ENCODE measurements at regions not wholly inside any gene's neighbourhood (a gene's known extent, or its start where the extent isn't known, plus 50 kb on each side); places are given as distances from the start of the nearest gene placed in this dataset.

DNA sequence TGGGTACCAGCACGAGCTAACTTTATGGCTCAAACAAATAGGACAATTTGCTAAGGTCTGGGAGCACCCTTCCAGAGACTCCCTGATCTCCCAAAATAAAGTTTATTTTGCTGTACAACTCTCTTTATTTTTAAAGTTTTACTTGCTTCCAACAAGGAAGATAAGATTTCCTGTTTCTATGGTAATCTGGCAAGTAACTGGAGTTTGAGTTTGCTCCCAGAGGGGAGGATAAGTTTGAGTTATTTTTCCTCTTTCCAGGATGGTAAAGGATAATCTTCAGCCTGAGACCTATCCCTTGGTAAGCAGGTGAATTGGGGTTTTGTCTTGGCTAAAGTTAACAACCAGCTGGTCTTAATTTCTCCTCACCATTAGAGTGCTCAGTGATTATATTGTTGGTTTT, 1019.4 kb upstream of the ALCAM start:
- no peaks in the 10 kb centered on the region for H3K36me3 ChIP-seq (ENCODE audit: control insufficient read depth in 4 of 4, insufficient read depth in 4 of 4, low read length in 4 of 4)
- H3K4me3 ChIP-seq = no peak overlapping the region
- 63 to 83% methylated on average over 1 of the region's 1 CpG for WGBS, 2 donors
- ATAC-seq (ENCODE audit: insufficient read depth, low FRiP score) (no peak), DNase-seq (peak in 2 of 3 donors; percentile 11 to 29)
- no peak for TF ChIP-seq CTCF (IDR thresholded peaks at IDR 0.05; ENCODE audit: control extremely low read depth, extremely low read depth)
- no peaks in the 10 kb centered on the region for H3K9me3 ChIP-seq (ENCODE audit: control insufficient read depth in 4 of 4, insufficient read depth in 3 of 4, low read length in 3 of 4)
- H3K27ac ChIP-seq (ENCODE audit: low read depth in 1 of 2, low read length in 1 of 2) = no peak overlapping the region
- H3K4me1 ChIP-seq (ENCODE audit: control insufficient read depth in 5 of 5, insufficient read depth in 5 of 5, low read length in 5 of 5) = no peaks in the 10 kb centered on the region
- H3K27me3 ChIP-seq (ENCODE audit: control insufficient read depth in 3 of 3, insufficient read depth in 3 of 3, low read length in 2 of 3) = no peaks in the 10 kb centered on the region
- no peak overlapping the region for H3K9ac ChIP-seq (ENCODE audit: insufficient read depth in 1 of 2, low read length in 2 of 2)

- no peak overlapping the region for H3K4me3 ChIP-seq
- H3K9ac ChIP-seq (ENCODE audit: insufficient read depth in 1 of 2, low read length in 2 of 2) = no peak overlapping the region
- H3K4me1 ChIP-seq (ENCODE audit: control insufficient read depth in 5 of 5, insufficient read depth in 5 of 5, low read length in 5 of 5) = no peaks in the 10 kb centered on the region
- no peak for ATAC-seq (ENCODE audit: insufficient read depth, low FRiP score)
- TF ChIP-seq CTCF (IDR thresholded peaks at IDR 0.05; ENCODE audit: control extremely low read depth, extremely low read depth) = no peak
- DNase-seq = no peak
- no peaks in the 10 kb centered on the region for H3K27me3 ChIP-seq (ENCODE audit: control insufficient read depth in 3 of 3, insufficient read depth in 3 of 3, low read length in 2 of 3)
- 79 to 81% methylated on average over 1 of the region's 1 CpG for WGBS, 2 donors
- H3K9me3 ChIP-seq (ENCODE audit: control insufficient read depth in 4 of 4, insufficient read depth in 3 of 4, low read length in 3 of 4) = peaks cover 0 to 2% (median 0%) of the 10 kb centered on the region in 4 donors
- H3K27ac ChIP-seq (ENCODE audit: low read depth in 1 of 2, low read length in 1 of 2) = no peak overlapping the region
- no peaks in the 10 kb centered on the region for H3K36me3 ChIP-seq (ENCODE audit: control insufficient read depth in 4 of 4, insufficient read depth in 4 of 4, low read length in 4 of 4)
Observed at GRCh38 chr3:104349836-104350235, 1016.9 kb upstream of the ALCAM start.

- no peak for TF ChIP-seq CTCF (IDR thresholded peaks at IDR 0.05; ENCODE audit: control extremely low read depth, extremely low read depth)
- Histone ChIP-seq H3K4me3 (no peak overlapping the region), H3K36me3 (ENCODE audit: control insufficient read depth in 4 of 4, insufficient read depth in 4 of 4, low read length in 4 of 4) (no peaks in the 10 kb centered on the region), H3K9me3 (ENCODE audit: control insufficient read depth in 4 of 4, insufficient read depth in 3 of 4, low read length in 3 of 4) (peaks cover 0 to 2% (median 0%) of the 10 kb centered on the region in 4 donors), H3K9ac (ENCODE audit: insufficient read depth in 1 of 2, low read length in 2 of 2) (no peak overlapping the region), H3K27ac (ENCODE audit: low read depth in 1 of 2, low read length in 1 of 2) (no peak overlapping the region), H3K4me1 (ENCODE audit: control insufficient read depth in 5 of 5, insufficient read depth in 5 of 5, low read length in 5 of 5) (no peaks in the 10 kb centered on the region), H3K27me3 (ENCODE audit: control insufficient read depth in 3 of 3, insufficient read depth in 3 of 3, low read length in 2 of 3) (no peaks in the 10 kb centered on the region)
- DNase-seq (no peak), ATAC-seq (ENCODE audit: insufficient read depth, low FRiP score) (no peak)
Observed at GRCh38 chr3:104353951-104354350, 1012.8 kb upstream of the ALCAM start.

DNA sequence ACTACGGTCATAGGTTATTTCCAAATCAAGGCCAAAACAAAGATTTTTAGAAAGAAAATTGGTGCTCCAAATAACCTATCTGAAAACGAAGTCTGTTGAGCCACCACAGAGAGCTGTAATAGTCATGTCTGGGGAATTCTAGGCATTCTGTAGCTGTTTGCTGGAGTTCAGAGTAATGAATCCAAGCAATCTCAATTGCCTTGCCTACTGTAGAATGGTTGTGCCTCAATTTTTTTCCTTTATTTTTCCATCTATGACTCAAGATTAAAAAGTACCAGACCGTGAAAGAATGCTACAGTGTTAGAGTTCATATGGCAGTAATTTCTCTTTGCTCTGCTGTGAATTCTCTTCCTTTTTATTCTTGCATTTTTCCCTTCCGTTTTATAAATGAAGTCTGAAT, 1007.2 kb upstream of the ALCAM start:
- H3K27ac ChIP-seq (ENCODE audit: low read depth in 1 of 2, low read length in 1 of 2) = no peak overlapping the region
- H3K36me3 ChIP-seq (ENCODE audit: control insufficient read depth in 4 of 4, insufficient read depth in 4 of 4, low read length in 4 of 4) = no peaks in the 10 kb centered on the region
- DNase-seq (no peak), ATAC-seq (ENCODE audit: insufficient read depth, low FRiP score) (no peak)
- no peak overlapping the region for H3K9ac ChIP-seq (ENCODE audit: insufficient read depth in 1 of 2, low read length in 2 of 2)
- H3K4me3 ChIP-seq = no peak overlapping the region
- no peaks in the 10 kb centered on the region for H3K4me1 ChIP-seq (ENCODE audit: control insufficient read depth in 5 of 5, insufficient read depth in 5 of 5, low read length in 5 of 5)
- TF ChIP-seq CTCF (IDR thresholded peaks at IDR 0.05; ENCODE audit: control extremely low read depth, extremely low read depth) = no peak
- H3K9me3 ChIP-seq (ENCODE audit: control insufficient read depth in 4 of 4, insufficient read depth in 3 of 4, low read length in 3 of 4) = no peaks in the 10 kb centered on the region
- WGBS, 2 donors = 69 to 77% methylated on average over 4 of the region's 4 CpGs
- no peaks in the 10 kb centered on the region for H3K27me3 ChIP-seq (ENCODE audit: control insufficient read depth in 3 of 3, insufficient read depth in 3 of 3, low read length in 2 of 3)

Data from lung (tissue), 11 donors.